Endothelial cell of umbilical vein (primary cell): ENCODE measurements at regions not wholly inside any gene's neighbourhood (a gene's known extent, or its start where the extent isn't known, plus 50 kb on each side); places are given as distances from the start of the nearest gene placed in this dataset.

Experiments
- EZH2 ChIP-seq: IDR thresholded peaks from 2 replicates; pipeline ENCODE4 v1.6.1; 2012; ENCODE audit warnings: borderline replicate concordance, low read depth, mild to moderate bottlenecking, moderate library complexity, low read length, inconsistent platforms; ENCODE audit not compliant: severe bottlenecking
- FOS ChIP-seq: IDR thresholded peaks from 2 replicates; pipeline ENCODE4 v1.6.1; 2011; ENCODE audit warnings: mild to moderate bottlenecking, low read length, moderate library complexity, borderline replicate concordance; ENCODE audit not compliant: insufficient read depth
- JUN ChIP-seq: IDR thresholded peaks from 2 replicates; pipeline ENCODE4 v1.6.1; 2011; ENCODE audit warnings: borderline replicate concordance, low read depth; ENCODE audit not compliant: insufficient read length, insufficient read depth
- MYC ChIP-seq: IDR thresholded peaks from one replicate; pipeline ENCODE4 v1.6.1; 2011; ENCODE audit warnings: mild to moderate bottlenecking, low read depth, low read length
- POLR2A ChIP-seq: IDR thresholded peaks from 2 replicates; pipeline ENCODE4 v1.6.1; 2012; ENCODE audit warnings: low read depth, mild to moderate bottlenecking, control low read depth, low read length
- POLR2AphosphoS5 ChIP-seq: IDR thresholded peaks from 2 replicates; pipeline ENCODE4 v1.6.1; 2012; ENCODE audit warnings: low read depth, mild to moderate bottlenecking, control low read depth, low read length, moderate library complexity; ENCODE audit not compliant: insufficient read depth
- TF ChIP-seq, protein P1 (sequence below), 2 donors: IDR thresholded peaks; 1 replicate in 1 of 2; 2 replicates in 1 of 2; pipeline ENCODE4 v1.5.1; 2011; ENCODE audit warnings: low read length in 2 of 2, mild to moderate bottlenecking in 2 of 2, moderate library complexity in 2 of 2, control low read depth in 1 of 2, inconsistent platforms in 1 of 2, low read depth in 1 of 2; ENCODE audit not compliant: insufficient read depth in 1 of 2; ENCODE audit errors: extremely low read depth in 1 of 2
- TF ChIP-seq, protein P2 (sequence below): IDR thresholded peaks from 2 replicates; pipeline ENCODE4 v1.6.1; 2011; ENCODE audit not compliant: insufficient read depth, insufficient read length

DNA sequence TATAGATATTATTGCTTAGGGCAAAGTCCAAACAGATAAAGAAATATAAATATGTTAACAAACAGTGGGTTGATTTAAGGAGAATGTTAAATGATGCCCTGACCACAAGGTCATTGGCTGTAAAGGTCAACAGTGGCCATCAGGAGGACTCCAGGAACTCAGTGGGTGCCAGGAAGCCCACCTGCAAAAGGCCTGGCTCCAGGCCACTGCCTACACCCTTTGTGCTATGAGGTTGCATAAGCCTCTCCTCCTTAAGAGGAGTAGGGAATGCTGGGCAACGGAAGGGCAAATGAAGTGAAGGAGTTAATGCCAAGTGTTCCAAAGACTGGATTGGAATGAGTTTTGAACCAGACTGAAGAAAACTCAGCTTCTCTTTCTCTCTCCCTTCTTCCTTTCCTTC is 73.3 kb upstream of the ALX4 start:
- TF ChIP-seq, protein P1, sequence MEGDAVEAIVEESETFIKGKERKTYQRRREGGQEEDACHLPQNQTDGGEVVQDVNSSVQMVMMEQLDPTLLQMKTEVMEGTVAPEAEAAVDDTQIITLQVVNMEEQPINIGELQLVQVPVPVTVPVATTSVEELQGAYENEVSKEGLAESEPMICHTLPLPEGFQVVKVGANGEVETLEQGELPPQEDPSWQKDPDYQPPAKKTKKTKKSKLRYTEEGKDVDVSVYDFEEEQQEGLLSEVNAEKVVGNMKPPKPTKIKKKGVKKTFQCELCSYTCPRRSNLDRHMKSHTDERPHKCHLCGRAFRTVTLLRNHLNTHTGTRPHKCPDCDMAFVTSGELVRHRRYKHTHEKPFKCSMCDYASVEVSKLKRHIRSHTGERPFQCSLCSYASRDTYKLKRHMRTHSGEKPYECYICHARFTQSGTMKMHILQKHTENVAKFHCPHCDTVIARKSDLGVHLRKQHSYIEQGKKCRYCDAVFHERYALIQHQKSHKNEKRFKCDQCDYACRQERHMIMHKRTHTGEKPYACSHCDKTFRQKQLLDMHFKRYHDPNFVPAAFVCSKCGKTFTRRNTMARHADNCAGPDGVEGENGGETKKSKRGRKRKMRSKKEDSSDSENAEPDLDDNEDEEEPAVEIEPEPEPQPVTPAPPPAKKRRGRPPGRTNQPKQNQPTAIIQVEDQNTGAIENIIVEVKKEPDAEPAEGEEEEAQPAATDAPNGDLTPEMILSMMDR (IDR thresholded peaks at IDR 0.05; ENCODE audit: extremely low read depth in 1 of 2, insufficient read depth in 1 of 2, low read depth in 1 of 2, low read length in 2 of 2): no peak
- TF ChIP-seq, protein P2, sequence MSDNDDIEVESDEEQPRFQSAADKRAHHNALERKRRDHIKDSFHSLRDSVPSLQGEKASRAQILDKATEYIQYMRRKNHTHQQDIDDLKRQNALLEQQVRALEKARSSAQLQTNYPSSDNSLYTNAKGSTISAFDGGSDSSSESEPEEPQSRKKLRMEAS: no peak
- TF ChIP-seq POLR2AphosphoS5: no peak
- TF ChIP-seq EZH2: no peak
- TF ChIP-seq MYC: no peak
- no peak for TF ChIP-seq POLR2A
- no peak for TF ChIP-seq FOS
- TF ChIP-seq JUN: no peak
